Ovary (tissue), 3 donors: ENCODE measurements at regions not wholly inside any gene's neighbourhood (a gene's known extent, or its start where the extent isn't known, plus 50 kb on each side); places are given as distances from the start of the nearest gene placed in this dataset.

Experiments
- EP300 ChIP-seq: sonication (generic); formaldehyde crosslinking; IDR thresholded peaks from one replicate; pipeline ENCODE4 v1.6.1; 2017; ENCODE audit warnings: antibody characterized with exemption
- TF ChIP-seq, protein P1 (sequence below), 3 donors: fragments of 450-650 bp in 2 of 3; fragments of 200-600 bp in 1 of 3; IDR thresholded peaks; one replicate each; pipeline versions ENCODE4 v1.5.1 to v1.8.0; 2016 to 2022; ENCODE audit warnings: antibody characterized with exemption in 3 of 3, mild to moderate bottlenecking in 1 of 3
- donor health status: DM: no; HTN: no; CAD: no.

DNA sequence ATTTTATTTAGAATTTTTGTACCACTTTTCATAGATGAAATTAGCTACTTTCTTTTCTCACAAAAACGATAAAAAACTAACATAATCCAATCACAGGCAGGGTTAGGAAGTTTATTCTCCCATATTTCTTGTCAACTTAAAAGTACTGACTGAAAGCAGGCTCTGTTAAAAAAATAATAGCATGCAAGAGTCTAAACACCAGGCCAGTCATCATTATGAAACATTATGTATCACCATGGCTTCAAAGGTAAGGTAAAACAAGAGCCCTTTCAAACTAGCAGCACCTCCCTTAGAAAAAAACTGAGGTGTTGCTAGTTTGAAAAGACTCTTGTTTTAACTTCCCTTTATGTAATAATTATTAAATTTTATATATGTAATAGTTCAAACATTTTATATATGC lies 848.0 kb downstream of the RNF144A start:
- TF ChIP-seq, protein P1, sequence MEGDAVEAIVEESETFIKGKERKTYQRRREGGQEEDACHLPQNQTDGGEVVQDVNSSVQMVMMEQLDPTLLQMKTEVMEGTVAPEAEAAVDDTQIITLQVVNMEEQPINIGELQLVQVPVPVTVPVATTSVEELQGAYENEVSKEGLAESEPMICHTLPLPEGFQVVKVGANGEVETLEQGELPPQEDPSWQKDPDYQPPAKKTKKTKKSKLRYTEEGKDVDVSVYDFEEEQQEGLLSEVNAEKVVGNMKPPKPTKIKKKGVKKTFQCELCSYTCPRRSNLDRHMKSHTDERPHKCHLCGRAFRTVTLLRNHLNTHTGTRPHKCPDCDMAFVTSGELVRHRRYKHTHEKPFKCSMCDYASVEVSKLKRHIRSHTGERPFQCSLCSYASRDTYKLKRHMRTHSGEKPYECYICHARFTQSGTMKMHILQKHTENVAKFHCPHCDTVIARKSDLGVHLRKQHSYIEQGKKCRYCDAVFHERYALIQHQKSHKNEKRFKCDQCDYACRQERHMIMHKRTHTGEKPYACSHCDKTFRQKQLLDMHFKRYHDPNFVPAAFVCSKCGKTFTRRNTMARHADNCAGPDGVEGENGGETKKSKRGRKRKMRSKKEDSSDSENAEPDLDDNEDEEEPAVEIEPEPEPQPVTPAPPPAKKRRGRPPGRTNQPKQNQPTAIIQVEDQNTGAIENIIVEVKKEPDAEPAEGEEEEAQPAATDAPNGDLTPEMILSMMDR (IDR thresholded peaks at IDR 0.05) = no peak
- no peak for TF ChIP-seq EP300
